GM12864 (cell line): ENCODE measurements at regions not wholly inside any gene's neighbourhood (a gene's known extent, or its start where the extent isn't known, plus 50 kb on each side); places are given as distances from the start of the nearest gene placed in this dataset.

Experiments
- DNase-seq: peaks from one replicate; pipeline ENCODE4 v3.0.0-alpha.2; 2011; ENCODE audit warnings: low read depth
- H3K4me3 ChIP-seq: 2 replicates; pipeline ENCODE4 v1.5.1; 2011; ENCODE audit warnings: mild to moderate bottlenecking, low read depth, low read length, control low read depth
- CTCF ChIP-seq: IDR thresholded peaks from 2 replicates; pipeline ENCODE4 v1.5.1; 2011; ENCODE audit warnings: low read depth, mild to moderate bottlenecking, moderate library complexity, low read length, control low read depth, inconsistent platforms; ENCODE audit errors: missing control alignments

GRCh38 chr5:156271569-156271968, 55.4 kb upstream of the SGCD start:
- TF ChIP-seq CTCF: no peak
- no peak overlapping the region for H3K4me3 ChIP-seq
- no peak for DNase-seq

DNA sequence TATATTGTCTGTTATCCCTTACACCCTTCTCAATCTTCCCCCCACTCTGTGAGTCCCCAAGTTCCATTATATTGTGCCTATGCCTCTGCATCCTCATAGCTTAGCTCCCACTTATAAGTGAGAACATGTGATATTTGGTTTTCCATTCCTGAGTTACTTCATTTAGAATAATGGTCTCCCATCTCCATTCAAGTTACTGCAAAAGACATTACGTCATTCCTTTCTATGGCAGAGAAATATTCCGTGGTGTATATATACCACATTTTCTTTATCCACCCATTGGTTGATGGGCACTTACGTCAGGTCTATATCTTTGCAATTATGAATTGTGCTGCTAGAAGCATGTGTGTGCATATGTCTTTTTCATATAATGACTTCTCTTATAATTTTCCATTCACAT, 54.8 kb upstream of the SGCD start:
- no peak for TF ChIP-seq CTCF
- no peak for DNase-seq
- H3K4me3 ChIP-seq: no peak overlapping the region

GRCh38 chr5:156273325-156273724, 53.6 kb upstream of the SGCD start:
- no peak for DNase-seq
- H3K4me3 ChIP-seq: no peak overlapping the region
- TF ChIP-seq CTCF: no peak

- no peak overlapping the region for H3K4me3 ChIP-seq
- no peak for DNase-seq
- no peak for TF ChIP-seq CTCF
Measured at GRCh38 chr5:156274453-156274852, 52.5 kb upstream of the SGCD start.
